Non-pigmented ciliary epithelial cell (primary cell): ENCODE measurements at regions not wholly inside any gene's neighbourhood (a gene's known extent, or its start where the extent isn't known, plus 50 kb on each side); places are given as distances from the start of the nearest gene placed in this dataset.

ENCODE experiments used
- DNase-seq: peaks from one replicate; pipeline ENCODE4 v3.0.0-alpha.2; 2010; ENCODE audit warnings: low read depth

- DNase-seq: no peak
Measured at GRCh38 chr21:39105341-39105765, 77.9 kb downstream of the PSMG1 start.

- no peak for DNase-seq
Measured at GRCh38 chr21:39104911-39105310, 78.3 kb downstream of the PSMG1 start.

- DNase-seq: no peak
Measured at GRCh38 chr21:39103689-39104088, 79.6 kb downstream of the PSMG1 start.

GRCh38 chr21:39099859-39100258 lies 83.4 kb downstream of the PSMG1 start:
- no peak for DNase-seq

DNA sequence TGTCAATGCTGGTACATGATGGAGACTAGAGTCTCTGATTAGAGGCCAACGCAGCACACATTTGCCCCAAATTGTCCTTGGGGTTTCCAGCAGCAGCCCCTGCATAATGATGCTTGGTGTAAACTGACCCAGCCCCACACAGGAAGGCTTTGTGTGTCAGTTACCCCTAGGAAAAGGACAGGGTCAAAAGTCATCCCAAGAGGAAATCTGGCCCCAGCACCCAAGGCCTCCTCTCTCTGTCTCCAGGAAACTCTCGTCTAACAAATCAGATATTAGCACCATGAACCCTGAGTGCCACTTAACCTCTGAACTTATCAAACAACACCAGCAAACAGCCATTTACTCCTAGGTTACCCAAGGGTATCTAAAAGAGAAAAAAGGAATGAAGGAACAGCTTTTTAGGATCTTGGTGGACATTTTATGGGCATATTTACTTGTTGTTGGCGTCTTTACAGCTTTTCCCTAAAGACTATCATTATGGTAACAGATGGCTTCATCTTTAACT lies 84.5 kb downstream of the PSMG1 start:
- DNase-seq: no peak

- DNase-seq: no peak
Measured at GRCh38 chr21:39097981-39098380, 85.3 kb downstream of the PSMG1 start.

DNA sequence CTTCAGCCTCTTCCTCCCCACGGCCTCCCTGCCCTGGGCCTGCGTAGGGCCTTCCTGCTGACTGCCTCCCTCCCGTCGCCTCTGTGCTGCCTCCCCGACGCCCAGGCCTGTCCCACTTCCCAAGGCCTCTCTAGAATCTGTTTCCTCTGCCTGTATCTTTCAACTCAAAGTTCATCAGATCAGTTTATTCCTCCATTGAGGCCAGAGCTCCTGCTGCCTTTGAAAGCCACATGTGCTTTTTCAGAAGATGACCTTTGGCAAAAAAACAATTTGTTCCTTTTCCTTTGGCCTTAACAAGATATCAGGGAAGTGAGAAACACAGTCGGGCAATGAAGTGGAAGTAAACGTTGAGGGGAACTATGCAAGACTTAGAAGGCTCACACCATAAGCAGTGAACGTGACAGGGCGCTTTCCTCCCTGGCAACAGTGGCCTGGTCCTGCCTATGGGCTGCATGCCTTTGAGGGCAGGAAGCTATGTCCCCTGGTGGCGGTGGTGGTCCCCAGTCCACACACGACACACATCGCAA lies 85.9 kb downstream of the PSMG1 start:
- DNase-seq: no peak

DNA sequence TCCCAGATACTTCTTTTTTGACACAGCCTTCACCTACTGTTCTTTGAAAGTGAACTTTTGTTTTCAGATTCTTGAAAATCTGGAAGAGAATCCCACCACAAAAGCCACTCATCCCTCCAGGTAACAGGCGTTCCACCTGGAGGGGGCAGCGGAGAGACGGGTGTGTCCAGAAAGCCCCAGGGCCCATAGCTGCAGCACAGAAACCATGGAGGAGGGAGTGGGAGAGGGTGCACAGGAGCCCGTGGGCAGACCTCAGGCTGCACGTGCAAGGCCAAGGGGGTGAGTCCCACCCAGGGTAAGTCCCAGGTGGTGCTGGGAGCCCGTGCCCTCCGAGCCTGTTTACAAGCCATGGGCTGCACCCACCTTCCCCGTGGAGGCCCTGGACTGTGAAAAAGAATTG lies 86.5 kb downstream of the PSMG1 start:
- DNase-seq: no peak

DNA sequence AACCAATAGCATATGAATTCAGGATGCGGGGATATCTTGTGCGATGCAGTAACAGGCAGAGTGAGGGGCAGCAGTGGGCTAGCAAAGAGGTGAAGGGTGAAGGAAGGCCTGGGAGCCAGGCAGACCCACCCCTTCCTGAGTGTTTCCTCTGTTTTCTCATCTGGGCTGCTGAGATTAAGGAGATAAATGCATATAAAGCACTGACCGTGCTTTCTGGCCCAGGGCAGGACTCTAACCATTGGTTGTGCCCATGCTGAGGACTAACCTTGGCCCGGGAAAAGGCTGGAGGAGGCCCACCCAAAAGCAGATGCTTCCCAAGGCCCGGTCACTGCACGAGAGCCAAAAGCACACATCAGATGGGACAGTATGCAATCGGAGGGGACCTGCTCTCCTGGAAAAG lies 87.6 kb downstream of the PSMG1 start:
- no peak for DNase-seq

DNA sequence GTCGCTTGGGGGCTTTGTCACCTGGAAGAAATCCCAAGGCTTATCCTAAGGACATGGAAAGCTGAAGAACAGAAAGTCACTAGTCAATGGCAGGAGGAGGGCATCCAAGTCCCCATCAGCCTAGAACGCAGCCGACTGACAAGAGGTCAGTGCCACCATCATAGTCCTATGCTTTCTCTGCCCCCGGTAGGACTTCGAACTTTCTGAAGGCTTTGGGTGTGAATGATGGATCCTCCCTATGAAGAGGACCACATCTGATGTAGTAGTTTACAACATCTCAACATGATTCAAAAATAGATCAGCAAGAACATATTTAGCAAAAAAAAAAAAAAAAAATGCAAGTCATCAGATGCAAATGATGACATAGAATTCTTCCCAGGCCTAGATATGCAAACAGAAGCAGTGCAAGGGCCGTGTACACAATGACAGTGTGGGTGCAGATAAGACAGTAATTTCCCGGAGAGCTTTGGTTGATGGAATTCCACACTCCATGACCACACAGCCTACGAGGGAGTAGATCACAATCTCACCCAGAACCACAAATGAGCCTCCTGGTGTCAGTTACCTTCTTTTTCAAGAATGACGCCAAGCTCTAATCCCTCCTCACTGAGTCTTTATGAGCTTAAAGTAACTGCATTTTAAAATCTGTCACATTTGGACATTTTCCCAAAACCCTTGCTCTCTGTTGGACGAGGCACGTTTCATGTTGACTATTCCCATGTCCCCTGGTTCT lies 88.2 kb downstream of the PSMG1 start:
- peak; percentile 86 for DNase-seq

- no peak for DNase-seq
Measured at GRCh38 chr21:39094087-39094780, 89.0 kb downstream of the PSMG1 start.

- DNase-seq: no peak
Measured at GRCh38 chr21:39093526-39093925, 89.7 kb downstream of the PSMG1 start.

DNA sequence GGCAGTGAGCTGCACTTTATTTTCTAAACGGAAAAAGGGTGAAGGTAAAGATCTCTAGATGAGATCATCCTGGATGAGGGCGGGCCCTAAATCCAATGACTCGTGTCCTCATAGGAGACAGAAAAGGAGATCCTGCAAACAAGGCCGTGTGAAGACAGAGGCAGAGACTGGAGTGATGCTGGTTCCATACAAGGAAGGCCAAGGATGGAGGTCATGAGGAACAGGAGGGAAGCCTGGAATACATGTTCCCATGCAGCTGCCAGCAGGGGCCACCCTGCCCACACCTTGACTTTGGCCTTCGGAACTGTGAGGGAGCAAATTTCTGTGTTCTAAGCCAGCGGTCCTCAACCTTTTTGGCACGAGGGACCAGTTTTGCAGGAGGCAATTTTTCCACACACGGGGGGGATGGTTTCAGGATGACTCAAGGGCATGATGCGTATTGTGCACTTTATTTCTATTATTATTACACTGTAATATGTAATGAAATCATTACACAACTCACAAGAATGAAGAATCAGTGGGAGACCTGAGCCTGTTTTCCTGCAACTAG lies 94.3 kb downstream of the PSMG1 start:
- DNase-seq: peak; percentile 24

DNA sequence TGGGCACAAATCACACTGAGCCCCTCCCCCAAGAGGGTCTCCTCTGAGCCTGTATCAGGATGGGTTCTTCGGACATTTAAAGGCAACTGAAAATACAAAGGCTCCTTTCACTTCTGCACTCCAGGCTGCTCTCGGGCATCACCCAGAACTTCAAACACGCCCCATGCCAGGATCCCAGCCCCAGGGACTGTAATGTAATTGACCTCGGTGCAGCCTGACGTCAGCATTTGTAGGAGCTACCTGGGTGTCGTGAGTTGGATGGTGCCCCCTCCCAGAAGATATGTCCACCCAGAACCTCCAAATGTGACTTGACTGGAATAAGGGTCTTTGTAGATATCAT lies 95.2 kb downstream of the PSMG1 start:
- no peak for DNase-seq

DNA sequence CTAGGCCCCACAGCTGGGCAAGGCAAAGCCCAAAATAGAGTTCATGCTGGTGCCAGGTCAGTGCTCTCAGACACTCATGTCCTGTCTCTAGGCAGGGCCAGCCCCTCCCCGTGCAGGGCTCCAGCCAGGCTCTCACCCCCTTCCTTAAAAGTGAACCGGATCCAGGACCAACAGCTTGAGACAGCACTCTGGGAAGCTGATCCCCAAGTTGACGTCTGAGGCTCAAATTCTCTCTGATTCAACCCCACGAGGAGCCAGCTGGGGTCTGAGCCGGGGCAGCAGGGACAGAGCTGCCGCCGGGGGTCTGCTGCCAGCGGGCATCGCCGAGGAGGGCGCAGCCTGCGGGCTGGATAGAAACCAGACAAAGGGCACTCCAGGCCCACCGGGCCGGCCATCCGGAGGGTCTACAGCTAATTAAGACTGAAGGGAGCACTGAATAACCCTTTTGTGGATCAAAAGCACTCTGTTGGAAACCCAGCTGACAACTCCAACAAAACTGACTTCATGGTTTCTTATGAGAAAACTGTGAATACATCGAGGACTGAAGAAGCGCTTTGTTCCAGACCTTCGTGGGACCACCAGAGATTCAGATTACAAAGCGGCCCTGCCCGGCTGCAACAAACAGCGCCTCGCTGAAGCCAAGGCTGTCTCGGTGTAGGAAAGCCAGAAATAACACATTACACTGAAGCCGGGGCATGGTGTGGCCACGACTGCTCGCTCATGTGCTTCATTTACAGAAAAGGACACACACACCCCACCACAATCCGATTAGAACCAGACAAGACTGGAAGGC lies 95.8 kb downstream of the PSMG1 start:
- no peak for DNase-seq

DNA sequence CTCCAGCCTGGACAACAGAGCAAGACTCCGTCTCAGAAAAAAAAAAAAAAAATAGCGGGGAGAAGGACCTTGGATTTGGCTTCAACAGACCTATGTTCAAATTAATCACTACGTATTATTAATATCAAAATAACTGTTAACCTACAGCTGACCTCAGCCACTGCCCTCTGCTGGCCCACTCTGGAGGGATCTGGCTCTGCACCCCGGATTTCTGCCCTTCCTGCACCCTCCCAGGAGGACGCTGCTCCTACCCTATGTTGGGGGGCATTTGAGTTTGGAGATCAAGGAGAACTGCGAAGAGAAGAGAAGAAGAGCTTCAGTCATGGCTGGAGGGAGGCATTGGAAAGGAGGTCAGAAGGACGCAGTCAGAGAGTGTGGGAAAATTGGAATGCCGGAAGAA lies 96.7 kb downstream of the PSMG1 start:
- DNase-seq: no peak

DNA sequence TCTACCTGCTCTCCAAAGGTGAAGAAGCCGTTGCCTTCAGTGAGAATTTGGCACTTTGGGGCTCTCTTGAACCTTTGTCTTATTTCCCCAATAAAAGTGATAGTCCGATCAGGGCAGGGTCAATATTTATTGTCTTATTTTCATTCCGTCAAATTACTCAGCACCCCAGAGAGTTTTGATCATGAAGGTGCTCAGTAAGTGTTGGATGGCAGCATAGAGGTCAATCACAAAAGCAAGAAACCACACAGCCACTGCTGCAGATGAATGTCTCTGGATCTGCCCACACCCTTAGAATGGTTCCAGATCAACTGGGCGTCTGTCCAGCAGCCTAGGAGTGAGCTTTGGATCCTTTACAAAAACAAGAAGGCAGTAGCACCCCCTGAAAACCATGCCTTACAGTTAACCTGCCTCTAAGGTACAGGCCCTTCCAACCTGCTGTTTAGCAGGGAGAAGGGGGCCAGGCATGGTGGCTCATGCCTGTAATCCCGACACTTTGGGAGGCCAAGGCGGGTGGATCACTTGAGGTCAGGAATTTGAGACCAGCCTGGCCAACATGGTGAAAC lies 97.3 kb downstream of the PSMG1 start:
- DNase-seq: no peak

DNA sequence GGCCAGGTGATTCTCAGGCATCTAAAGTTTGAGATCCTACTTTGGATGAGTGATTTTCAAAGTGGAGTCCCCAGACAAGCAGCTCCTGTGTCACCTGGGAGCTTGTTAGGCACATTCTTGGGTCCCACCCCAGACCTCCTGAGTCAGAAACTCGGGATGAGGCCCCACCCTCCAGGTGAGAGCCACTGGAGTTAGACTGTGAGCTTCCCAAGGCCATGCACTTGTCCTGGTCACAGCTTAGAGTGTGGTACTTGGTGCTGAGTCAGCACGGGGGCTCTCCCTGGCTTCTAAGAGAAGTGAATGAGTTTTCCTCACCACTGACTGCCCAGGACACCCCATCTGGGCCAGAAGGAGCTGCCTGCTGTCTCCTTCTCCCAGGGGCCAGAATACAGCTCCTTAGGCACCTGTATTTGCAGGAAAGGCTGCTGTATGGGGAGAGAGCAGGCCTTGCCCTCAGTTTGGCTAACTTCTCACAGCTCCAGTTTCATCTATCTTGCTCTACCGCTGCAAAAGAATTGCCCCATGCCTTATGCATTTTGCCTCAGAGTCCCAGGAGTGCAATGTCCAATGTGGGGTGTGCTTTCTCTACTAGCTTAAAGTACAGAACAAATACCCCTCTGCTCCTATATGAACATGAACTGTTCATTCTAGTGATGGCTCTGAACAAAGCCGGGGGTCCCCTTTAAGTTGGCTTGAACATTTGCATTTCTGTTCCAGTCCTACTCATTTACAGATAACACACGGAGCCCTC lies 98.1 kb downstream of the PSMG1 start:
- DNase-seq: no peak

DNA sequence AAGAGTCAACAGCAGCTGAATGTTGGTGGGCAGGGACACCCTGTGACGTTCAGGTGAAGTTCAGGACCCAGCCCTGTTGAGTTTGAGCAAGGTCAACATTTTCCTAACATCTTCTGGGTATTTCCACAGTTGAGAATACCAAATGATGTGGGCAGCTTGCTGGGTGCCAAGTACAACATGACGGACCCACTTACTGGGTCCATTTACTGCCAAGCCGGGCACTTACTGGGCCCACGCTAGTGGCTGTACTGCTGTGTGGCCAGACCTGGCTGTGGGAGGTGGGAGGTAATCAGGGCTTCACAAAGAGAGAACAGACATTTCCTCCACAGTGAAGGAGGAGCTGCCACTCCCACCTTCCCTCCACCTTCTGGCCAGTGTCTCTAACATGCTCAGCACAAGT lies 99.2 kb downstream of the PSMG1 start:
- no peak for DNase-seq

GRCh38 chr21:39083377-39084008 lies 99.8 kb downstream of the PSMG1 start:
- DNase-seq: no peak
